NCI-H526 (cell line): ENCODE measurements at regions not wholly inside any gene's neighbourhood (a gene's known extent, or its start where the extent isn't known, plus 50 kb on each side); places are given as distances from the start of the nearest gene placed in this dataset.

Experiments
- DNase-seq, 2 experiments: peaks; one replicate each; lab custom pipeline; 2025; lab: John Stamatoyannopoulos, UW

DNA sequence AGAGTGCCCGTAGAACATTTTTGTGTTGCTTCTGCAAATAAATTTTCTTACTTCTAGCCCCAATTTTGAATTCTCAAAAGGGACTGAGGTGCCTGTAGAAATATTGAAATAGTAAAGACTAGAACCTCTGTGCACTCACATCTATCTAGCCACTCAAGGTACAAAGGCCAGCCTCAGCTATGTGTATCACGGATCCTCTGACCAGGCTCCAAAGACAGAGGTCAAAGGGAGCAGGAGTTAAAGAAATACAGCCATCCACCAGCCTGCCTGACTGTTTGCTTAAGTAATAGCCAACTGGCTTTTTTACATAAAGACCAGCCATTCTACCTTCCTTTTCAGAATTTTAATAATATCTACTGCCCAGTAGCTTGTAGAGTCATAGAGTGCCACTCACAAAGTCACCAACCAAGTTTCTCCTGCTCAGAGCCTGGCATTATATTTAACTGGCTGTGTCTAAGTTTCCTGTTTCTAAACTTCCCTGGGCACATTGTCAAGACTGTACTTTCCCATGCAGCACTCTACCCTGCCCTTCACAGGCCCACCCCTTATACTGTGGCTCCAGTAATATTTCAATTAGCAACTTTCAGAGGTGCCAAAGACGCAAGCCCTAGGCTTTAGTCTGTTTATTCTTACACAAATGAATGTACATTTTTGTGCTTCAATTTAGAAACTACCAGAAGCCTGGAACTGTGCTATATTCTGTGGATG is 338.3 kb upstream of the NT5C1B start:
- no peak for DNase-seq

DNA sequence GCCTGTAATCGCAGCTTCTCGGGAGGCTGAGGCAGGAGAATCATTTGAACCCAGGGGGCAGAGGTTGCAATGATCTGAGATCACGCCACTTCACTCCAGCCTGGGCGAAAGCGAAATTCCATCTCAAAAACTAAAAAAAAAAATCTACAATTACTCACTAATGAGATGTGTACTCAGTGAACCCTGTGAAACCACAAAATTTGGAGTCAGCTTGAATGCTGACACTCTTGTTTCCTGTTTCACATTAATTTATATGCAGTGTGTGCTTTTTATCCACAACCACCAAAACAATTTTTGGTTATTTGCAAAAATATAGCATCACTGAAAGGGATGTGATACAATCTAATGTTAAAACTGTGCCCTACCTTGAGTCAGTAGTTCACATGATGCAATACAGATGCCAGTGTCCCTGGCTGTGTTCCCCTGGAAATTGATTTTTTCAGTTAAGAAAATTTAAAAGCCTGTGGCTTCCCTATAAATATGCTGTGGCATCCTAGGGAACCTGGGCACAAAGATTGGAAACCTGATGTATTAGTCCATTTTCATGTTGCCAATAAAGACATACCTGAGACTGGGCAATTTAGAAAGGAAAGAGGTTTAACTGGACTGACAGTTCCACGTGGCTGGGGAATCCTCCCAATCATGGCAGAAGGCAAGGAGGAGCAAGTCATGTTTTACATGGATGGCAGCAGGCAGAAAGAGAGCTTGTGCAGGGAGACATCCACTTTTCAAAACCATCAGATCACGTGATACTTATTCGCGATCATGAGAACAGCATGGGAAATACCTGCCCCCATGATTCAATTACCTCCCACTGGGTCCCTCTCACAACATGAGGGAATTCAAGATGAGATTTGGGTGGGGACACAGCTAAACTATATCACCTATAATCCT is 337.5 kb upstream of the NT5C1B start:
- DNase-seq, result no peak

DNA sequence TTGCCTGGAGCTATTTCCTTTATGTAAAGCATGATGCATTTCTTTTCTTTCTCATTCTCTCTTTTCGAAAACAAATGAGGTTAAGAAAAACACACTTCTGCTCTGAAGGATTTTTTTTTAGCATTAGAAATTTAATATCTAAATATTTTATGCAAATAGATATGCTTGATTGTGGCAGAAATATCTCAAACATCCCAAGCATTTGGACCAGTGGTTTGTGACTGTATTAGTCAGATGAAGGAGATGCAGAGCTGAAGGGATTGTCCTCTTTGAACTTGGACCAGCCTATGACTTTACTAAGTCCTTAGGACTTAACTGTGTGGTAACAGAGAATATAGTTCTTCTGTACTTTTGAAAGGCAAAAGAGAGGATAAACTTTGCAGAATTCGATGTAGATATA is 335.9 kb upstream of the NT5C1B start:
- no peak for DNase-seq

DNA sequence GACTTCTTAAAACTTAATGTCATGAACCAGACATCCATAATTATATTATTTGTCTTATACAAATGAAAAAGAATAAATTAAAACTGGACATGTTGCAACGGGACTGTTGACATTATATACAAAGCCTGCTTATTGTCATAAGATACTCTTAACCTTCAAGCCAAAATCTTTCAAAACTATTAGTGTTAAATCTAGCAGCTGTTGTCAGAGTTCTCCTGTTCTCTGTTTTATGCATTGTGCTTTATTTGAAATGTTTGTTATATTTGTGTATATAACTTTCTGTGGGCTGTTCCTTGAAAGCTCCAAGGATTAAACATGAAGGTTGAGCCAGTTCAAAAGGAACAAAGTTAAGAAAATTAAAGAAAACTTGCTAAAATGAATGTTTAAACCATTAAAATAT is 335.5 kb upstream of the NT5C1B start:
- DNase-seq, result no peak

DNA sequence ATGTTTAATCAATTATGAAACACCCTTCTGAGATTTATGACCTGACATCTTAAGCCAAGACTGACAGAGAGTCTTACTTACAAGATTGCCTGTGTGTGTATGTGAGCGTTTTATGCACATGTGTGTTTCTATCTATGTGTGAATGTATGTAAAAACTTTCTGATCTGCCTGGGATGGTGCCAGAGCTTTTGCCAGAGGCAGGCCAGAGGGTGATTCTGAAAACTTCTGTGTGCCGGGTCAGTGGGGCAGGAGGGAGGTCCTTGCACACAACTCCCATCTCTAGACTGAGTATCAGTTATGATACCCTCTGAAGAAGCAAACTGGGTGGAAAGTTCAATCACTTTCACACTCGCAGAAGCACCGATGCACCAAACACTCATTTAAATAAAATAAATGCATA is 335.0 kb upstream of the NT5C1B start:
- no peak for DNase-seq

DNA sequence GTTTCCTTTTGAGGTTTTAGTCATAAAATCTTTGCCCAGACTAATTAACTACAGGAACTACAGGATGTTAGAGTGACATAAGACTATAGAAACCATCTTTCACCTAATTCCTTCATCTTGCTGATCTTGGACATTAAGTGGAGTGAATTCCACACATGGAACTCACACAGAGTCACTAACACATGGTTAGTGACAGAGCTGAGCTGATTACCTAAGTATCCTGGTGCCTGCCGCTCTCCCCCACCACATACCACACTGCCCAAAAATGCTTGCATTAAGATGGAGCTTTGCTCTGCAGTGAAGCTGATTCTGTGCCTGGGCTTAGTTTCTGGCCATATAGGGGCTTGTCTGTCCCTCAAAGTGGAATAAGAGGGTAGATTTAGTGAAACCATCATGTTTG is 332.9 kb upstream of the NT5C1B start:
- DNase-seq, result no peak

DNA sequence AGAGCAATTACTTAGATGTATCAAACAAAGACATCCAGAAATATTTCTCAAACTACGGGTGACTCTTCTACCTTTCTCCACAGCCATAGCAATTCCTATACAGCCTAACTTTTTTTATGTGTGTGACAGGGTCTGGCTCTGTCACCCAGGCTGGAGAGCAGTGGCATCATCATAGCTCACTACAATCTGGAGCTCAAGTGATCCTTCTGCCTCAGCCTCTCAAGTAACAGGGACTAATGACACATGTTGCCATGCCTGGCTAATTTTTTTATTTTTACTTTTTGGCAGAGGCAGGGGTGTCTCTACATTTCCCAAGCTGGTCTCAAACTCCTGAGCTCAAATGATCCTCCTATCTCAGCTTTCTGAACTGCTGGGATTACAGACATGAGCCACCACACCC is 328.9 kb upstream of the NT5C1B start:
- DNase-seq, result no peak

DNA sequence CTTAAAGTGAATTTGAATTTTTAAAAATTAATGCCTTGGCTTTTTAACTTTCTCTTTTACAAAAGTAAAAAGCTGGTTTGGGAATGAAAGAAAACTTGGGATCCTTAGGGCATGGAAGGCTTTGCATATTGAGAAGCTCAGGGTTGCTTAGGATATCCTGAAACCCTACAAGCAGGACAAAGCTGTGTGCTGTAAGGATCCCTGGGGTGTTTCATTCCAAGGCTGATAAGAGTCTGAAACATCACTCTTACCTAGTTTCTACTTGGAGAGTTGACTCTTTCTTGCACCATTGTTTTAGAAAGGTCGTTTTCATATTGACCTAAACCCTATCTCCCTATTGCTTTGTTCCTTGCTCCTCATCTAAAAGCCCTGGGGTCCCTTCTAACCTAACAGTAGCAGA is 325.9 kb upstream of the NT5C1B start:
- DNase-seq, result no peak

DNA sequence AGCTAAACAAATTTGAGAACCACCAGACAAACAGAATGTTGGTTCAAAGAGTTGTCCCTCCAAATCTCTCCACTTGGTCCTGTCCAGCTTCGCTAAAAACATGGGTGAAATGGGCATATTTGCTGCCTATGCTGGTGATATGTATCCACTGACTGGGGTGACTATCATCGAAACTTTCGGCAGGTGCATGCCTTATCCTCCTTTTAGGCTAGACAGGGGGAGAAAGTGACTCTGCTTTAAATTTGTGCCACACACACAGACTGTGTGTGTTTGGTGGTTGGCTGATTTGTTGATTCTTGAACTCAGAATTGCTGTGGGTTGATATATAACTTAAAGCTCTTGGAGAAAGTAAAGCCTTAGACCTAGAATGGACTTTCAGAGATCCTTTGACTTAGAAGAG is 324.1 kb upstream of the NT5C1B start:
- no peak for DNase-seq

DNA sequence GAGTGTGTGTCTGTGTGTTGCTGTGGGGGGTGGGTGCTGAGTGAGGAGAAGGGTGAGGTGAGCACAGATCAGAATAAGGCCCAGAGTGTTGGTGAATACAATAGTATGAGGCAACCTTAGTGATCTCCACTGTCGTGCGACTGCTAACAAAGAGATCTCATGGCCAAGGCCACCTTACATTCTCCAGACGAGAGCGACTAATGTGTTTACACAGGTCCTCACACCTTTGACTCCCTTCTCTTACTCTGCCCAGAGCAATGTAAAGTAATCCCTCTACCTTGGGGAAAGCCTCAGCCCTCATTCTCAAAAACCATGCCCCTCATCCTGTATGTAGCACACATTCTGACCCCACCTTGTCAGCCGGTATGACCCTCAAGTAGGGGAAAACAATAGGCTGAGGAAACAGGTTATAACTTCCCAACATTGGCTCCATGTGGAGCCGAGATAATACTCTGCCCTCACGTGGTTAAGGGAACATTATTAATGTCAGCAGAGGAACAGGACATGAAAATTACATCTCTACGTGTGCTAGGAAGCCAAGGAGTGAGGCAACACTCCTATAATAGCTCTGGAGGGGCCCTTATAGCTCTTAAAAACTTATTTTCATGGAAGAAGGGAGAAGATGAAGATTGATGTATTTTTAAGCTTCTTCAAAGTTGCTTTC is 323.0 kb upstream of the NT5C1B start:
- no peak for DNase-seq

DNA sequence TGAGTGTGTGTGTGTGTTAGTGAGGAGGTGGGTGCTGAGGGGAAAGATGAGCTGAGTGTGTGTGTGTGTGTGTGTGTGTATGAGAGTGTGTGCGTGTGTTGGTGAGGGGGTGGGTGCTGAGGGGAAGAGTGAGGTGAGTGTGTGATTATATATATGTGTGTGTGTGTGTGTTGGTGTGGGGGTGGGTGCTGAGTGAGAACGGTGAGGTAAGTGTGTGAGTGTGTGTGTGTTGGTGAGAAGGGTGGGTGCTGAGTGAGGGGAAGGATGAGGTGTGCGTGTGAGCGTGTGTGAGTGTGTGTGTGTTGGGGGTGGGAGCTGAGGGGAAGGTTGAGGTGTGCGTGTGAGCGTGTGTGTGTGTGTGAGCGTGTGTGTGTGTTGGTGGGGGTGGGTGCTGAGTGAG is 322.0 kb upstream of the NT5C1B start:
- DNase-seq, result no peak

DNA sequence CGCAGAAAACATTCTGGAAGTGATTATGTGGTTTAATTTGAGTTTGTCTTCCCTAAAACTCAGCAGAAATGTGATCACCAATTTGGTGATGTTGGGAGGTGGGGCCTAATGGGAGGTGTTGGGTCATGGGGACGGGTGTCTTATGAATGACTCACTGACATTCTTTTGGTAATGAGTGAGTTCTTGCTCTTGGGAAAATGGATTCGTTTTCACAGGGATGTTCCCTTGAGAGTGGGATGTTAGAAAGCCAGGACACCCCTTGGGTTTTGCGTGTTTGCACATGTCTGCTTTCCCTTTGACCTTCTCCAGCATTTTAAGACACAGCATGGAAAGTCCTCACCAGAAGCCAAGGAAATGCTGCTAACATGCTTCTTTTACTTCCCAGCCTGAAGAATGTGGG is 321.5 kb upstream of the NT5C1B start:
- no peak for DNase-seq

DNA sequence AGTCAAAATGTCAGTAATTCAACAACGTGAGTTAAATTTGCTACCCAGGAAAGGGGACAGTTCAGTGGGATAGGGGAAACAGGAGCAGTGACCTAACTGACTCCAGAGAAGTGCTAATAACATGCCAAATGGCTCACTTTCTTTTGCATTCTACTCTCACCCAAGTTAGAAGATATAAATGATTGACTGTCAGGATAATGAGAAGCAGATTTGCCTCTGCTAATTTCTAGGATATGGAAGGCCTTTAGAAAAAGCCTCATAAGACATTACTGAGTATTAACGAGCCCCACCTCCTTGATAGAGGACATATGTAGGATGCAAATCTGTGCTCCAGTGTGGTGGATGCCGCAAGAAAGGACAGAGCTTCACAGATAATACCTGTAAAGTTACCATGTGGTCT is 318.6 kb upstream of the NT5C1B start:
- no peak for DNase-seq

DNA sequence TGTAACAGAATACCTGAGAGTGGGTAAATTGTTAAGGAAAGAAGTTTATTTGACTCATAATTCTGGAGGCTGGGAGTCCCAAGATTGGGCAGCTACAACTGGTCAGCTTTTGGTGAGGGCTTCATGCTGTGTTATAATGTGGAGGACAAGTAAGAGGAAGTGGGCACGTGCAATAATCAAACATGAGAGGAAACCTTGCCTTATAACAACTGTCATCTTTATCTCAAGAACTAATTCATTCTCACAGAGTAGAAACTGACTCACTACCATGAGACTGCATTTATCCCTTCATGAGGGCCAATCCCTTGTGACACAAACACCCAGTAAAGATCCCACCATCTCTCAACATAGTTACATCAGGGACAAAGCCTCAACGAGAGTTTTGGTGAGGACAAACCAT is 318.1 kb upstream of the NT5C1B start:
- no peak for DNase-seq

DNA sequence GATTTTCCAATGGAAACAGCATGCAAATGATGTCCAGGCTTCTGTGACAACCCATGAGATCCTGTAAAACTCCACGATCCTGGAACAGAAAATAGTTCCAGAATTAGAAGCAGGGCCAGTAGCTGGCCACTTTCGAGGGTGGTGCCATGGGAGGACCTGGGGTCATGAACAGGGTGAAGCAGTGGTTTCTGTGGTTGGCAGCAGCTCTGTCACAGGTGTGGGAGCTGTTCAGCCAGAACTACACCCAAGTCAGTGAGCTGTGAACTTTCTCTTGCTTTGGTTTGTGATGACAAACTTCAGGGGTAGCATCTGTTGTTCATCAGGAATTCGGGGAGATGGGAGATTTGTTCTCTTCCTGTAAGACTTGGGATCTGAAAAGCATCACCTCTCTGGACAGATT is 314.4 kb upstream of the NT5C1B start:
- DNase-seq, result peak in 1 of 2 experiments; percentile 12

DNA sequence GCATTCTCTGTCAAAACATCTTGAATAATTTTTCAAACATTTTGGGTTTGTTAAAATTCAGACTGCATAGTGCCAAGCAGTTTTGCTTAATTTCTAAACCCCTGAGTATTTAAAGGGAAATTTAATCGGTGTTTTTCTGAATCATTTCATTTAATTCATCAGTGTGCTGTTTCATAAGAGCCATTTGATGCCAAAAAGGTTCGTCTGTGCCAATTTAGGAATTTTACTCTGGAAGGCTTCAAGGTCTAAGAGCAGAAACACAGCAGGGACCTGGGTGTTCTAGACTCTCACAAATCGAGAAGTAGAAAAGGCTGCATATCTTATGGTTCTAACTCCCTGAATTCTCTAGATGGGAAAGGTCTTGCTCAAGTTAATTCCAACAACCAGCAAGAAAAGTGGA is 311.9 kb upstream of the NT5C1B start:
- DNase-seq, result no peak

DNA sequence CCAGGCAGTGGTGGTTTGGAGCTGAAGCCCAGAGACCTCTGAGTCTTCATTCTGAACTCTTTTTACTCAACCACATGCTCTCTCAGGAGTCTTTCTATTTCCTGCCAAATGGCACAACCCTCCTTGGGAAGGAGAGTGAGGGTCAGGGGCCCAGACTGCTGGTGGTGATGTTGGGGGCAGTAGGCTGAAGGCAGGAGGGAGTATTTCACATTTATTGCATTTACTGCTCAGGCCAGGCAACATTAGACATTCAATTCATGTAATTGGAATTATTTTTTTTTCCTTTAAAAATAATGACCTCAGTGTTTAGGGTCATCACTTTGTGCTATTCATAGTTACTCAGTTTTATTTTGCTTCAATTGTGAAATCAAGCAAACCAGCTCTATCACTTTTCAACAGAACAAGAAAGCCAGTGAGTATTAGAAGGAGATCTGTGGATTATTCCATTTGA is 311.3 kb upstream of the NT5C1B start:
- DNase-seq, result no peak

DNA sequence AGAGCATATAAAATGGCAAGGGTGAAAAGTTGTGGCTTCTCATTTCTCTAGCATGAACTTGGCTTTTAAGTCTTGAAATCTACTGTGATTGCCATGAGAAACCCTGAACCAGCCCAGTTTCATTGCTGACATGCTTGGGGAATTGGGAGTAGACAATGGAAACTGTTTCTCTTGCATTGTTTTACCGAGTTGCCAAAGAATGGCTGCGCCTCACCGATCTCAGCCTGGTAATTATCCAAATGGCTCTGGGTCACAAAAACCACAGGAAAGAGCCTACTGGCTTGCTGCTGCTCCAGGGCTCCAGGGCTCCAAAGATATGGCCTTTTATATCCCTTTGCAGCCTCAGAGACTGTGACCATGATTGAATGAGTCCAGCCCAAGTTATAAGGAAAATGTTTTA is 310.4 kb upstream of the NT5C1B start:
- no peak for DNase-seq

DNA sequence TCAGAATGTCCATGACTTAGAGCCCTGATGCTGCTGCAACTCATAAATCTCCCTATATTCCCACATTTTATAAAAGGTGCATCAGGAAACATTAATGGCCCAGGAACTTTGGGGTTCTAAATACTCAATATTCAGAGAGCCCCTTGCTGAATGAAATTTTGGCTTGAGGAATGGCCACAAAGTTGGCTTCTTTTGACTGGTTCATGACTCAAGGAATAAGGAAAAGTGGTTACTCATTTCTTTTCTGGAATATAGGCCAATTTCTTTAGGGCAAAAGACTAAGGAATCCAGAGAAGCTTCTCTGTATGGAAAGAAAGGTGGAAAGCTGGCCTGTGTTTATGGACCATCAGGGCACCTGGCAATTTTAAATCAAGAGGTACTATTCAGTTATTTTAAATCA is 308.9 kb upstream of the NT5C1B start:
- no peak for DNase-seq

DNA sequence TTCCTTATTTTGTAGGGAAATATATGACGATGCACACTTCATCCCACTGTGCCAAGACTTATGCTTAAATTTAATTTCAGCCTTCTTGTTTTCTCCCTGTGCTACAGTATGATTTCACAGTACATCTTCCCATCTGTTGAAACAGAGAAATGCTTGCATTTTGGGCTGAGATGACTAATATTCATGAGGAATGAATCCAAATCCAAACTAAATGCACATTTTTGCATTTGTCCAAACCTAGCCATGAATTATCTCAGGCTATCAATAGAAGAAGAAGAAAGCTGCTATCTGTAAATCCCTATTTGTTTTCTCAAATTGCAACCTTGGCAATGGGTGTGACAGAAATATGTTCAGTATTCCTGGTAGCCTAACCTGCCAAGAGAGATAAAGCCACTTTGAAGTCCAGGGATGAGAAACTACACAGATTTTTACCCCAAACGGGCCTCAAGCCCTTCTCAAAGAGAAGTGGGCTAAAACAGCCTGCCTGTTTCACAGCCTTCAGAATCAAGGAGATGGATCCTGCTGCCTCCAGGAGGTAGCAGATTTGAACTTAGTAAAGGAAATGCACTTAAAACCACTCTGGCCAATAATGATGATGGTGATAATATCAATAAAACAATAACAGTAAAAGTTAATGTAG is 306.9 kb upstream of the NT5C1B start:
- DNase-seq, result no peak

DNA sequence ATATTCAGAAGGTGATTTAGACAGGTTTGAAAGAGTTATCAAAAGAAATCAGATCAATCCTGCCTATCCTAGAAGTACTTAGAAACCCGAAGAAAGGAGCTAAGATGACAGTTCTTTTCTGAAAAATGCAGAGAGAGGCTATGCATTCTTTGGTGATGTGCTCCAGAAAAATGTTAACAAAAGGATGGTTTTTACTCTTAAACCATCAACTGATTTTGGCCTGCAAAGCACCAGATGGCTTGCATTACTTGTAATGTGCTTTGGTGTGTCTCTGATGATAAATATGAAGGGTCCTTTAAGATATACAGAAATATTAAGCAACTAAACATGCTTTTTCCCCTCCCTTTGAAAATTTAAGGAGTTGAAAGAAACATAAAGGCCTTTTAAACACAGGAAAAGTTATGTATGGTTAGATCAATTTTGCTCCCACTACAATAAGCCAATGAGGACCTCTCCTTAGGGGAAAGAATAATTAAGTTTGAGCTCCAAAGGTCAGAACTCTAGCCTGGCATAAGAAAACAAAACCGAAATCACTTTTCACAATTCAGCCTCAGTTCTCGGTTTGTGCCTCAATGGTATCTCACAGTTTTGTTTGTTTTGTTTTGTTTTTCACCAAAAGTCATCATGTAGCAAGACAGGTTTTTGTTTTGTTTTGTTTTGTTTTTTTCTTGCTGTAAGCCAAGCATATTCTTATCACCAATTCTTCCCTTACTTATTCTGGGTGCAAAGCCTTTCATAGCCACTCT is 302.4 kb upstream of the NT5C1B start:
- DNase-seq, result no peak
